IMR-90 (cell line): ENCODE measurements at regions not wholly inside any gene's neighbourhood (a gene's known extent, or its start where the extent isn't known, plus 50 kb on each side); places are given as distances from the start of the nearest gene placed in this dataset.

Source experiments
- ATAC-seq: fragments of 200-7000 bp; cut with Tn5 transposase; 2 replicates; pipeline ENCODE4 v1.9.1; 2020; ENCODE audit warnings: low read depth, mild to moderate bottlenecking, moderate library complexity
- BruUV-seq: library from RNA; stranded (reverse); fragments of 400-500 nt; replicated peaks from 2 replicates; lab custom pipeline; 2021; lab: Mats Ljungman, UMichigan
- CTCF ChIA-PET: fragments of 300-600 bp; formaldehyde crosslinking; extraction: SDS; loops from one replicate; lab custom pipeline; 2021; ENCODE audit warnings: antibody characterized with exemption; lab: Yijun Ruan, JAX
- POLR2A ChIA-PET: fragments of 300-600 bp; sonication (Branson Sonifier 250); formaldehyde crosslinking; loops from one replicate; lab custom pipeline; 2022; ENCODE audit warnings: antibody characterized with exemption; ENCODE audit not compliant: unreplicated experiment; lab: Charles Lee
- DNase-seq: peaks from one replicate; pipeline ENCODE4 v3.0.0; 2013
- H2AFZ ChIP-seq: replicated peaks from 2 replicates; pipeline ENCODE3; 2013; ENCODE audit warnings: low read length, mild to moderate bottlenecking; ENCODE audit not compliant: poor library complexity
- H2AK5ac ChIP-seq: 2 replicates; pipeline ENCODE4 v1.6.1; 2013; ENCODE audit warnings: low read depth, low read length, inconsistent platforms
- H2AK9ac ChIP-seq: replicated peaks from 2 replicates; pipeline ENCODE3; 2013; ENCODE audit warnings: mild to moderate bottlenecking, low read depth, low read length, moderate library complexity; ENCODE audit not compliant: poor library complexity
- H2BK120ac ChIP-seq: 2 replicates; pipeline ENCODE4 v1.6.1; 2013; ENCODE audit warnings: low read depth, low read length, inconsistent platforms
- H2BK15ac ChIP-seq: 3 replicates; pipeline ENCODE4 v1.6.1; 2013; ENCODE audit warnings: low read depth, low read length, inconsistent platforms
- H2BK20ac ChIP-seq: 2 replicates; pipeline ENCODE4 v1.6.1; 2013; ENCODE audit warnings: low read depth, mild to moderate bottlenecking, inconsistent platforms, low read length, moderate library complexity
- H2BK5ac ChIP-seq: 2 replicates; pipeline ENCODE4 v1.6.1; 2013; ENCODE audit warnings: mild to moderate bottlenecking, low read depth, low read length, inconsistent platforms; ENCODE audit not compliant: poor library complexity, severe bottlenecking
- H3K14ac ChIP-seq: replicated peaks from 2 replicates; pipeline ENCODE4 v1.6.1; 2013; ENCODE audit warnings: low read depth, low read length, inconsistent platforms
- H3K18ac ChIP-seq: 2 replicates; pipeline ENCODE4 v1.6.1; 2013; ENCODE audit warnings: low read depth, low read length, control low read depth
- H3K23ac ChIP-seq: 2 replicates; pipeline ENCODE4 v1.6.1; 2013; ENCODE audit warnings: low read depth, low read length, inconsistent platforms
- H3K27ac ChIP-seq: 2 replicates; pipeline ENCODE4 v1.5.1; 2013; ENCODE audit warnings: mild to moderate bottlenecking, control low read depth, low read length; ENCODE audit not compliant: insufficient read depth
- H3K27me3 ChIP-seq: 2 replicates; pipeline ENCODE4 v1.6.1; 2013; ENCODE audit warnings: low read length; ENCODE audit not compliant: control insufficient read depth, insufficient read depth
- H3K36me3 ChIP-seq: 2 replicates; pipeline ENCODE4 v1.6.1; 2013; ENCODE audit warnings: low read length, mixed read lengths; ENCODE audit not compliant: control insufficient read depth, insufficient read depth
- H3K4ac ChIP-seq: 2 replicates; pipeline ENCODE4 v1.6.1; 2013; ENCODE audit warnings: low read depth, low read length, inconsistent platforms
- H3K4me1 ChIP-seq: 2 replicates; pipeline ENCODE4 v1.6.1; 2013; ENCODE audit warnings: low read length, mixed read lengths; ENCODE audit not compliant: control insufficient read depth, insufficient read depth
- H3K4me2 ChIP-seq: 2 replicates; pipeline ENCODE4 v1.6.1; 2013; ENCODE audit warnings: low read depth, mild to moderate bottlenecking, control low read depth, low read length, moderate library complexity
- H3K4me3 ChIP-seq: 2 replicates; pipeline ENCODE4 v1.5.1; 2013; ENCODE audit warnings: low read depth, mild to moderate bottlenecking, control low read depth, low read length, moderate library complexity; ENCODE audit not compliant: insufficient read depth
- H3K56ac ChIP-seq: 2 replicates; pipeline ENCODE4 v1.6.1; 2013; ENCODE audit warnings: low read length, inconsistent platforms; ENCODE audit not compliant: insufficient read depth; ENCODE audit errors: extremely low read depth
- H3K79me1 ChIP-seq, 2 experiments: 2 replicates each; pipeline ENCODE4 v1.6.1; 2013; ENCODE audit warnings: low read length in 2 of 2, inconsistent platforms in 1 of 2, low read depth in 1 of 2
- H3K9ac ChIP-seq: 2 replicates; pipeline ENCODE4 v1.6.1; 2013; ENCODE audit warnings: low read depth, low read length, control low read depth
- H3K9me1 ChIP-seq: 2 replicates; pipeline ENCODE4 v1.6.1; 2013; ENCODE audit warnings: low read length, inconsistent platforms; ENCODE audit not compliant: insufficient read depth
- H3K9me3 ChIP-seq: 2 replicates; pipeline ENCODE4 v1.6.1; 2013; ENCODE audit warnings: low read length; ENCODE audit not compliant: control insufficient read depth, insufficient read depth
- H4K20me1 ChIP-seq: 2 replicates; pipeline ENCODE4 v1.6.1; 2013; ENCODE audit warnings: low read length, inconsistent platforms; ENCODE audit not compliant: insufficient read depth
- H4K5ac ChIP-seq: 2 replicates; pipeline ENCODE4 v1.6.1; 2013; ENCODE audit warnings: mild to moderate bottlenecking, low read depth, low read length, control low read depth
- H4K8ac ChIP-seq, 2 experiments: 2 replicates each; pipeline ENCODE4 v1.6.1; 2013; ENCODE audit warnings: low read depth in 2 of 2, low read length in 2 of 2, control low read depth in 1 of 2, inconsistent platforms in 1 of 2
- H4K91ac ChIP-seq: 2 replicates; pipeline ENCODE4 v1.6.1; 2013; ENCODE audit warnings: low read depth, low read length, inconsistent platforms; ENCODE audit not compliant: insufficient read depth
- CEBPB ChIP-seq: IDR thresholded peaks from 2 replicates; pipeline ENCODE4 v1.6.1; 2012; ENCODE audit warnings: low read depth, low read length, improper control_type of control experiment
- RCOR1 ChIP-seq: IDR thresholded peaks from 2 replicates; pipeline ENCODE4 v1.6.1; 2012; ENCODE audit warnings: mild to moderate bottlenecking, low read length, improper control_type of control experiment; ENCODE audit not compliant: insufficient replicate concordance
- RFX5 ChIP-seq: IDR thresholded peaks from 2 replicates; pipeline ENCODE4 v1.8.0; 2012; ENCODE audit warnings: low read depth, mild to moderate bottlenecking, low read length, moderate library complexity
- SMC3 ChIP-seq: fragments of 150-350 bp; IDR thresholded peaks from 2 replicates; pipeline ENCODE4 v1.6.1; 2016; ENCODE audit warnings: low read depth, mild to moderate bottlenecking, antibody characterized with exemption, low read length, moderate library complexity
- WGBS, 2 experiments: methylation state at CpG; one replicate each; pipeline versions ENCODE4 v1.1.5 to v1.1.7; 2013; ENCODE audit warnings: missing lambda C conversion rate in 2 of 2; ENCODE audit not compliant: insufficient read length in 1 of 2; ENCODE audit errors: extremely low coverage in 2 of 2; 5-methylcytosine and 5-hydroxymethylcytosine counted together
- dilution Hi-C: fragments of 300-500 bp; cut with HindIII; formaldehyde crosslinking; loops from one replicate; pipeline ENCODE4 v1.14.3; 2018; ENCODE audit warnings: low sequenced_read_pairs; ENCODE audit not compliant: unreplicated experiment
- in situ Hi-C: fragments of 300-500 bp; cut with MboI; formaldehyde crosslinking; loops from 3 replicates; pipeline ENCODE4 v1.14.3; 2019; ENCODE audit warnings: low sequenced_read_pairs, inconsistent platforms, mixed read lengths
- intact Hi-C: fragments of 100-400 bp; cut with micrococcal nuclease; formaldehyde crosslinking; loops from 2 replicates; pipeline ENCODE4 v1.10.0; 2022

- intact Hi-C loops, result no loop called here
- Histone ChIP-seq H3K4me1 (no peaks in the 10 kb centered on the region), H3K4ac (no peak overlapping the region), H3K18ac (no peak overlapping the region), H4K5ac (no peak overlapping the region), H3K4me3 (no peak overlapping the region), H2BK20ac (no peak overlapping the region), H2AK5ac (no peak overlapping the region), H4K20me1 (no peaks in the 10 kb centered on the region), H4K8ac (no peak overlapping the region), H3K79me1 (no peaks in the 10 kb centered on the region), H4K91ac (no peak overlapping the region), H3K27me3 (no peaks in the 10 kb centered on the region), H3K36me3 (no peaks in the 10 kb centered on the region), H3K27ac (no peak overlapping the region), H2BK5ac (no peak overlapping the region), H2AK9ac (no peak overlapping the region), H3K9ac (no peak overlapping the region), H3K9me3 (peaks cover 8% of the 10 kb centered on the region), H2BK120ac (no peak overlapping the region), H3K14ac (no peak overlapping the region), H3K4me2 (no peak overlapping the region), H3K23ac (no peak overlapping the region), H2AFZ (no peak overlapping the region), H3K56ac (no peak overlapping the region), H3K9me1 (no peaks in the 10 kb centered on the region), H2BK15ac (no peak overlapping the region)
- BruUV-seq, result no TSS peak
- DNase-seq (no peak), ATAC-seq (no peak)
- CTCF ChIA-PET, result no interaction called here
- POLR2A ChIA-PET, result no interaction called here
- TF ChIP-seq RFX5 (no peak), CEBPB (no peak), RCOR1 (no peak), SMC3 (no peak)
- in situ Hi-C loops, result no loop called here
- WGBS, 2 experiments, result 93% methylated on average over 5 of the region's 6 CpGs; no CpG with 5 or more reads in 1 of the 2 experiments
- dilution Hi-C loops, result no loop called here
These were observed 149.6 kb downstream of the BUB3 start for GRCh38 chr10:123303581-123304337.
